GM23338 (cell line): ENCODE measurements at regions not wholly inside any gene's neighbourhood (a gene's known extent, or its start where the extent isn't known, plus 50 kb on each side); places are given as distances from the start of the nearest gene placed in this dataset.

Experiments used
- CREB1 ChIP-seq: fragments of 250-450 bp; sonication (Bioruptor Pico); IDR thresholded peaks from 2 replicates; pipeline ENCODE4 v1.5.0; 2020; ENCODE audit warnings: low read depth, mild to moderate bottlenecking, moderate library complexity
- CTCF ChIP-seq, 2 experiments: fragments of 200-600 bp in 1 of 2; sonication (generic) in 1 of 2; conservative IDR thresholded peaks; 2 replicates each; pipeline versions ENCODE4 v1.5.1 to v1.6.1; 2016 to 2017; ENCODE audit warnings: antibody characterized with exemption in 2 of 2, low read depth in 2 of 2, mild to moderate bottlenecking in 2 of 2, moderate library complexity in 1 of 2
- EZH2 ChIP-seq: fragments of 200-600 bp; sonication (generic); IDR thresholded peaks from one replicate; pipeline ENCODE4 v1.8.0; 2017; ENCODE audit warnings: antibody characterized with exemption, mild to moderate bottlenecking, low read depth; ENCODE audit not compliant: unreplicated experiment
- EZH2phosphoT487 ChIP-seq: fragments of 200-600 bp; sonication (generic); IDR thresholded peaks from one replicate; pipeline ENCODE4 v1.8.1; 2018; ENCODE audit warnings: antibody characterized with exemption; ENCODE audit not compliant: unreplicated experiment
- JUNB ChIP-seq: IDR thresholded peaks from one replicate; pipeline ENCODE4 v1.6.1; 2016; ENCODE audit warnings: antibody characterized with exemption; ENCODE audit not compliant: unreplicated experiment
- NANOG ChIP-seq: IDR thresholded peaks from 2 replicates; pipeline ENCODE4 v1.6.1; 2016; ENCODE audit warnings: antibody characterized with exemption, borderline replicate concordance
- POLR2AphosphoS5 ChIP-seq: IDR thresholded peaks from 2 replicates; pipeline ENCODE4 v1.6.1; 2016; ENCODE audit warnings: antibody characterized with exemption, low read depth
- REST ChIP-seq: IDR thresholded peaks from one replicate; pipeline ENCODE4 v1.6.1; 2018; ENCODE audit warnings: antibody characterized with exemption; ENCODE audit not compliant: unreplicated experiment
- STAT1 ChIP-seq: IDR thresholded peaks from one replicate; pipeline ENCODE4 v1.6.1; 2016; ENCODE audit warnings: antibody characterized with exemption; ENCODE audit not compliant: unreplicated experiment
- ZNF114 ChIP-seq: fragments of 250-450 bp; sonication (Bioruptor Pico); IDR thresholded peaks from 2 replicates; pipeline ENCODE4 v1.5.0; 2020; ENCODE audit warnings: mild to moderate bottlenecking, moderate library complexity
- ZNF331 ChIP-seq: fragments of 250-450 bp; sonication (Bioruptor Pico); IDR thresholded peaks from 2 replicates; pipeline ENCODE4 v1.5.0; 2020; ENCODE audit warnings: low read depth, mild to moderate bottlenecking, moderate library complexity
- ZNF462 ChIP-seq: fragments of 250-450 bp; sonication (Bioruptor Pico); IDR thresholded peaks from 2 replicates; pipeline ENCODE4 v1.5.0; 2020; ENCODE audit warnings: mild to moderate bottlenecking, moderate library complexity
- TF ChIP-seq, protein P1 (sequence below): IDR thresholded peaks from 2 replicates; pipeline ENCODE4 v1.6.1; 2016; ENCODE audit warnings: antibody characterized with exemption

- no peak for TF ChIP-seq CTCF (conservative IDR thresholded peaks at IDR 0.05; ENCODE audit: low read depth in 2 of 2)
- no peak for TF ChIP-seq EZH2
- TF ChIP-seq POLR2AphosphoS5: no peak
- TF ChIP-seq EZH2phosphoT487: no peak
- TF ChIP-seq REST: no peak
- TF ChIP-seq, protein P1, sequence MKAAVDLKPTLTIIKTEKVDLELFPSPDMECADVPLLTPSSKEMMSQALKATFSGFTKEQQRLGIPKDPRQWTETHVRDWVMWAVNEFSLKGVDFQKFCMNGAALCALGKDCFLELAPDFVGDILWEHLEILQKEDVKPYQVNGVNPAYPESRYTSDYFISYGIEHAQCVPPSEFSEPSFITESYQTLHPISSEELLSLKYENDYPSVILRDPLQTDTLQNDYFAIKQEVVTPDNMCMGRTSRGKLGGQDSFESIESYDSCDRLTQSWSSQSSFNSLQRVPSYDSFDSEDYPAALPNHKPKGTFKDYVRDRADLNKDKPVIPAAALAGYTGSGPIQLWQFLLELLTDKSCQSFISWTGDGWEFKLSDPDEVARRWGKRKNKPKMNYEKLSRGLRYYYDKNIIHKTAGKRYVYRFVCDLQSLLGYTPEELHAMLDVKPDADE: no peak
- TF ChIP-seq JUNB: no peak
- no peak for TF ChIP-seq NANOG
- no peak for TF ChIP-seq ZNF462 (CRISPR knock-in tag)
- no peak for TF ChIP-seq ZNF331 (CRISPR knock-in tag)
- TF ChIP-seq ZNF114 (CRISPR knock-in tag): no peak
- TF ChIP-seq CREB1 (CRISPR knock-in tag): no peak
- TF ChIP-seq STAT1: no peak
Observed at GRCh38 chr16:72471317-72471924, 299.5 kb upstream of the PMFBP1 start.
